ENCODE measurements at regions not wholly inside any gene's neighbourhood (a gene's known extent, or its start where the extent isn't known, plus 50 kb on each side); places are given as distances from the start of the nearest gene placed in this dataset.

GRCh38 chr7:80348223-80348622, 163.6 kb downstream of the GNAT3 start:
- H3K9ac ChIP-seq (replicated peaks; ENCODE audit: extremely low read depth, insufficient read depth, low read length), result no peak overlapping the region
- no peak overlapping the region for H3K27ac ChIP-seq (ENCODE audit: insufficient read depth, low read depth, low read length)
- H3K9me1 ChIP-seq (replicated peaks; ENCODE audit: control insufficient read depth, extremely low read depth, insufficient read depth, low read length), result no peaks in the 10 kb centered on the region
- ChIA-PET POLR2A (no interaction called here), CTCF (interaction anchor here (0.7 kb wide), 1 partner anchor 13 kb away, joined by 3 read pairs; no protein-coding TSS in a partner anchor)
- no peaks in the 10 kb centered on the region for H3K36me3 ChIP-seq (ENCODE audit: control insufficient read depth in 2 of 2, extremely low read depth in 1 of 2, insufficient read depth in 2 of 2, low read length in 2 of 2)
- H3K79me2 ChIP-seq (ENCODE audit: control insufficient read depth, insufficient read depth, low read length), result no peaks in the 10 kb centered on the region
- dilution Hi-C loops (cut with MboI; ENCODE audit: extremely low pct_ligation_motif_present, low sequenced_read_pairs), result no loop called here
- no peak for DNase-seq (ENCODE audit: low read depth, low spot score)
- no peak overlapping the region for H2AFZ ChIP-seq (ENCODE audit: low read depth, low read length)
- no peaks in the 10 kb centered on the region for H3K9me3 ChIP-seq (replicated peaks; ENCODE audit: control insufficient read depth, insufficient read depth, low read length)
- no peak for TF ChIP-seq POLR2A (IDR thresholded peaks at IDR 0.05; ENCODE audit: low read depth, low read length)
- TF ChIP-seq, protein P1, sequence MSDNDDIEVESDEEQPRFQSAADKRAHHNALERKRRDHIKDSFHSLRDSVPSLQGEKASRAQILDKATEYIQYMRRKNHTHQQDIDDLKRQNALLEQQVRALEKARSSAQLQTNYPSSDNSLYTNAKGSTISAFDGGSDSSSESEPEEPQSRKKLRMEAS (IDR thresholded peaks at IDR 0.05; ENCODE audit: insufficient read depth, insufficient read length), result no peak
- TF ChIP-seq GATA2 (IDR thresholded peaks at IDR 0.05; ENCODE audit: insufficient read depth, insufficient read length, low read depth, low read length), result no peak
- no peak for TF ChIP-seq CTCF (IDR thresholded peaks at IDR 0.05; ENCODE audit: extremely low read depth in 1 of 2, insufficient read depth in 1 of 2, low read depth in 1 of 2, low read length in 2 of 2)
- TF ChIP-seq MYC (IDR thresholded peaks at IDR 0.05; ENCODE audit: low read depth, low read length), result no peak
- H3K4me3 ChIP-seq (replicated peaks in 1 of 3; ENCODE audit: insufficient read depth in 1 of 3, low read depth in 1 of 3, low read length in 3 of 3), result no peak overlapping the region
- no peaks in the 10 kb centered on the region for H4K20me1 ChIP-seq (replicated peaks; ENCODE audit: control insufficient read depth, extremely low read depth, insufficient read depth, low read length)
- no peaks in the 10 kb centered on the region for H3K27me3 ChIP-seq (ENCODE audit: control insufficient read depth in 2 of 2, insufficient read depth in 2 of 2, low read length in 2 of 2)
- H3K4me1 ChIP-seq (ENCODE audit: control insufficient read depth, extremely low read depth, insufficient read depth, low read length), result no peaks in the 10 kb centered on the region
- H3K4me2 ChIP-seq (ENCODE audit: insufficient read depth, low read length), result no peak overlapping the region
- intact Hi-C loops (cut with micrococcal nuclease), result no loop called here
- no TSS peak for BruUV-seq (replicated peaks)
- FAIRE-seq, result no peak

GRCh38 chr7:80347173-80347572, 164.7 kb downstream of the GNAT3 start:
- H4K20me1 ChIP-seq (replicated peaks; ENCODE audit: control insufficient read depth, extremely low read depth, insufficient read depth, low read length), result no peaks in the 10 kb centered on the region
- no peaks in the 10 kb centered on the region for H3K36me3 ChIP-seq (ENCODE audit: control insufficient read depth in 2 of 2, extremely low read depth in 1 of 2, insufficient read depth in 2 of 2, low read length in 2 of 2)
- no TSS peak for BruUV-seq (replicated peaks)
- no peaks in the 10 kb centered on the region for H3K79me2 ChIP-seq (ENCODE audit: control insufficient read depth, insufficient read depth, low read length)
- no peaks in the 10 kb centered on the region for H3K27me3 ChIP-seq (ENCODE audit: control insufficient read depth in 2 of 2, insufficient read depth in 2 of 2, low read length in 2 of 2)
- no peaks in the 10 kb centered on the region for H3K4me1 ChIP-seq (ENCODE audit: control insufficient read depth, extremely low read depth, insufficient read depth, low read length)
- no peak overlapping the region for H2AFZ ChIP-seq (ENCODE audit: low read depth, low read length)
- H3K9me1 ChIP-seq (replicated peaks; ENCODE audit: control insufficient read depth, extremely low read depth, insufficient read depth, low read length), result no peaks in the 10 kb centered on the region
- FAIRE-seq (no peak), DNase-seq (ENCODE audit: low read depth, low spot score) (no peak)
- dilution Hi-C loops (cut with MboI; ENCODE audit: extremely low pct_ligation_motif_present, low sequenced_read_pairs), result no loop called here
- CTCF ChIA-PET, result no interaction called here
- intact Hi-C loops (cut with micrococcal nuclease), result no loop called here
- H3K9me3 ChIP-seq (replicated peaks; ENCODE audit: control insufficient read depth, insufficient read depth, low read length), result no peaks in the 10 kb centered on the region
- TF ChIP-seq EZH2 (IDR thresholded peaks at IDR 0.05; ENCODE audit: borderline replicate concordance, low read depth, low read length, severe bottlenecking) (no peak), MYC (IDR thresholded peaks at IDR 0.05; ENCODE audit: low read depth, low read length) (no peak), JUN (IDR thresholded peaks at IDR 0.05; ENCODE audit: borderline replicate concordance, insufficient read depth, insufficient read length, low read depth) (no peak), CTCF (IDR thresholded peaks at IDR 0.05; ENCODE audit: extremely low read depth in 1 of 2, insufficient read depth in 1 of 2, low read depth in 1 of 2, low read length in 2 of 2) (no peak), FOS (IDR thresholded peaks at IDR 0.05; ENCODE audit: borderline replicate concordance, insufficient read depth, low read length) (no peak), GATA2 (IDR thresholded peaks at IDR 0.05; ENCODE audit: insufficient read depth, insufficient read length, low read depth, low read length) (no peak), POLR2A (IDR thresholded peaks at IDR 0.05; ENCODE audit: low read depth, low read length) (no peak), POLR2AphosphoS5 (IDR thresholded peaks at IDR 0.05; ENCODE audit: insufficient read depth, low read depth, low read length) (no peak)
- TF ChIP-seq, protein P1 (IDR thresholded peaks at IDR 0.05; ENCODE audit: insufficient read depth, insufficient read length), result no peak
- no peak overlapping the region for H3K9ac ChIP-seq (replicated peaks; ENCODE audit: extremely low read depth, insufficient read depth, low read length)
- no peak overlapping the region for H3K27ac ChIP-seq (ENCODE audit: insufficient read depth, low read depth, low read length)
- H3K4me3 ChIP-seq (replicated peaks in 1 of 3; ENCODE audit: insufficient read depth in 1 of 3, low read depth in 1 of 3, low read length in 3 of 3), result no peak overlapping the region
- POLR2A ChIA-PET, result no interaction called here
- no peak overlapping the region for H3K4me2 ChIP-seq (ENCODE audit: insufficient read depth, low read length)

All from endothelial cell of umbilical vein (primary cell).